Gastroesophageal sphincter (tissue), 3 donors: ENCODE measurements at regions not wholly inside any gene's neighbourhood (a gene's known extent, or its start where the extent isn't known, plus 50 kb on each side); places are given as distances from the start of the nearest gene placed in this dataset.

Experiments used
- CTCF ChIP-seq, 4 experiments: fragments of 200-600 bp in 2 of 4; fragments of 450-650 bp in 2 of 4; sonication (generic) in 1 of 4; IDR thresholded peaks; one replicate each; pipeline ENCODE4 v1.5.1; 2017 to 2019; ENCODE audit warnings: antibody characterized with exemption in 4 of 4, mild to moderate bottlenecking in 2 of 4, moderate library complexity in 2 of 4
- POLR2A ChIP-seq, 2 donors: fragments of 450-650 bp; IDR thresholded peaks; one replicate each; pipeline ENCODE4 v1.6.1; 2017; ENCODE audit warnings: antibody characterized with exemption in 2 of 2, mild to moderate bottlenecking in 2 of 2, moderate library complexity in 1 of 2
- POLR2AphosphoS5 ChIP-seq: sonication (generic); formaldehyde crosslinking; IDR thresholded peaks from one replicate; pipeline ENCODE4 v1.6.1; 2017; ENCODE audit warnings: antibody characterized with exemption

DNA sequence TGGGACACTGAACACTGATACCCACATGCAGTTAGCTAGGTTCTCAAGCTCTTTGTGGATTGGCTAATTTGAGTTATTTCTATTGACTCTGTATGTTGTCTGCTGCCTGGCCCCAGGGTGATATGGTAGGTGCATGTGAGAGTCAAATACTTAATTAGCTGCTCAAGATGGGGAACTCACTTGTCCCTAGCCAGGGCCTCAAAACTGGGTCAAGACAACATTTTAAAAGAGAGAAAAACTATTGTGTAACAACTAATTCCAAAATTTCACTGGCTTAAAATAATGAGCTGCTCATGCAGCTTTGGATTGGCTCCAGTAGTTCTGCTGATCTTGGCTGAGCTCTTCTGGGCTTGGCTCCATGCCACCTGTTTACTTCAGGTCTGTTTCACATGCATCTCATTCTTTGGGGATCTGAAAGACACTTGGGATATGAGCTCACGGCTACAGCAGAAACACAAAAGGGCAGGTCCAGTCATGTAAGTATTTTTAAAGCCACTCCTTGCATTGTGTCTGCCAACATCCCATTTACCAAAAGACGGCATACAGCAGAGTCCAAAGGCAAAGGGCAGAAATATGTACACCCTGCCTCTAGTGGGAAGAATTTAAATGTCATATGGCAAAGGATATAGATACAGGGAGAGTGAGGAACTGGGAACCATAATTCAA, 716.8 kb downstream of the SUCLG1 start:
- TF ChIP-seq POLR2AphosphoS5 = no peak
- TF ChIP-seq CTCF (IDR thresholded peaks at IDR 0.05) = no peak
- no peak for TF ChIP-seq POLR2A (IDR thresholded peaks at IDR 0.05)
